HG02642 (cell line): ENCODE measurements at regions not wholly inside any gene's neighbourhood (a gene's known extent, or its start where the extent isn't known, plus 50 kb on each side); places are given as distances from the start of the nearest gene placed in this dataset.

ENCODE experiments used
- ATAC-seq: cut with Tn5 transposase; IDR thresholded peaks from one replicate; pipeline ENCODE4 v1.9.1; 2021; ENCODE audit warnings: mild to moderate bottlenecking; ENCODE audit not compliant: unreplicated experiment, poor library complexity

- no peak for ATAC-seq
These were observed 78.4 kb downstream of the RNASET2 start for GRCh38 chr6:166877906-166878305.

- no peak for ATAC-seq
These were observed 79.0 kb downstream of the RNASET2 start for GRCh38 chr6:166877349-166877748.

GRCh38 chr6:166872531-166873009 lies 83.8 kb downstream of the RNASET2 start:
- no peak for ATAC-seq

GRCh38 chr6:166870602-166871208 lies 85.6 kb downstream of the RNASET2 start:
- ATAC-seq: no peak

GRCh38 chr6:166866839-166867637 lies 89.3 kb downstream of the RNASET2 start:
- ATAC-seq: no peak

- ATAC-seq: no peak
These were observed 92.0 kb downstream of the RNASET2 start for GRCh38 chr6:166864333-166864732.

GRCh38 chr6:166862978-166863530 lies 93.3 kb downstream of the RNASET2 start:
- ATAC-seq: peak; percentile 37

GRCh38 chr6:166862287-166862977 lies 93.9 kb downstream of the RNASET2 start:
- ATAC-seq: peak; percentile 58

GRCh38 chr6:166861961-166862286 lies 94.4 kb downstream of the RNASET2 start:
- no peak for ATAC-seq

GRCh38 chr6:166861304-166861703 lies 95.0 kb downstream of the RNASET2 start:
- ATAC-seq: no peak

GRCh38 chr6:166860392-166860791 lies 96.0 kb downstream of the RNASET2 start:
- ATAC-seq: no peak

GRCh38 chr6:166855416-166855815 lies 100.9 kb downstream of the RNASET2 start:
- no peak for ATAC-seq

GRCh38 chr6:166853371-166854325 lies 102.7 kb downstream of the RNASET2 start:
- ATAC-seq: no peak

GRCh38 chr6:166852451-166852975 lies 103.8 kb downstream of the RNASET2 start:
- ATAC-seq: no peak

GRCh38 chr6:166851911-166852310 lies 104.4 kb downstream of the RNASET2 start:
- ATAC-seq: no peak

GRCh38 chr6:166851426-166851825 lies 104.9 kb downstream of the RNASET2 start:
- no peak for ATAC-seq

GRCh38 chr6:166850677-166851076 lies 105.7 kb downstream of the RNASET2 start:
- ATAC-seq: no peak

- no peak for ATAC-seq
These were observed 106.6 kb downstream of the RNASET2 start for GRCh38 chr6:166849749-166850183.

- ATAC-seq: no peak
These were observed 107.2 kb downstream of the RNASET2 start for GRCh38 chr6:166848979-166849748.
